OCI-LY3 (cell line): ENCODE measurements at regions not wholly inside any gene's neighbourhood (a gene's known extent, or its start where the extent isn't known, plus 50 kb on each side); places are given as distances from the start of the nearest gene placed in this dataset.

Experiments
- H2AFZ ChIP-seq: fragments of 200-600, 300-600 bp; shearing (Covaris generic); 2 replicates; pipeline ENCODE4 v1.6.0; 2014; ENCODE audit warnings: antibody characterized with exemption, low read depth, low read length
- H3K27ac ChIP-seq: fragments of 200-600, 300-600 bp; sonication (generic); 2 replicates; pipeline ENCODE4 v1.5.1; 2014; ENCODE audit warnings: mild to moderate bottlenecking, low read length, moderate library complexity, mixed read lengths
- H3K27me3 ChIP-seq: fragments of 200-600, 300-600 bp; sonication (generic); 2 replicates; pipeline ENCODE4 v1.6.1; 2014; ENCODE audit warnings: low read depth, low read length, mixed read lengths
- H3K36me3 ChIP-seq: fragments of 200-600, 300-600 bp; sonication (generic); replicated peaks from 2 replicates; pipeline ENCODE3; 2014; ENCODE audit warnings: low read depth, low read length, mixed read lengths
- H3K4me1 ChIP-seq: fragments of 300-600, 200-600 bp; sonication (generic); 2 replicates; pipeline ENCODE4 v1.6.1; 2014; ENCODE audit warnings: low read length, mixed read lengths
- H3K4me2 ChIP-seq: fragments of 200-600, 300-600 bp; sonication (generic); 2 replicates; pipeline ENCODE4 v1.6.1; 2014; ENCODE audit warnings: low read length, mixed read lengths
- H3K4me3 ChIP-seq: fragments of 300-600, 200-600 bp; sonication (generic); 2 replicates; pipeline ENCODE4 v1.5.1; 2014; ENCODE audit warnings: antibody characterized with exemption, mild to moderate bottlenecking, low read length, moderate library complexity
- H3K79me2 ChIP-seq: fragments of 300-600, 200-600 bp; shearing (Covaris generic); 2 replicates; pipeline ENCODE4 v1.6.1; 2014; ENCODE audit warnings: mild to moderate bottlenecking, low read length, mixed read lengths
- H3K9ac ChIP-seq: fragments of 300-600, 200-600 bp; shearing (Covaris generic); 2 replicates; pipeline ENCODE4 v1.6.0; 2014; ENCODE audit warnings: mild to moderate bottlenecking, low read length, moderate library complexity
- H3K9me3 ChIP-seq: fragments of 200-600, 300-600 bp; shearing (Covaris generic); 2 replicates; pipeline ENCODE4 v1.6.1; 2014; ENCODE audit warnings: low read length, mixed read lengths; ENCODE audit not compliant: insufficient read depth
- H4K20me1 ChIP-seq: fragments of 200-600, 300-600 bp; sonication (generic); 2 replicates; pipeline ENCODE4 v1.6.1; 2016; ENCODE audit warnings: low read length, mixed read lengths; ENCODE audit not compliant: insufficient read depth
- EZH2phosphoT487 ChIP-seq: fragments of 200-600 bp; shearing (Covaris generic); IDR thresholded peaks from 2 replicates; pipeline ENCODE4 v1.6.1; 2018; ENCODE audit warnings: antibody characterized with exemption, mixed run types, low read depth
- TF ChIP-seq, protein P1 (sequence below): fragments of 200-600, 300-600 bp; sonication (generic); IDR thresholded peaks from 2 replicates; pipeline ENCODE4 v1.5.1; 2014; ENCODE audit warnings: antibody characterized with exemption, low read length, low read depth

DNA sequence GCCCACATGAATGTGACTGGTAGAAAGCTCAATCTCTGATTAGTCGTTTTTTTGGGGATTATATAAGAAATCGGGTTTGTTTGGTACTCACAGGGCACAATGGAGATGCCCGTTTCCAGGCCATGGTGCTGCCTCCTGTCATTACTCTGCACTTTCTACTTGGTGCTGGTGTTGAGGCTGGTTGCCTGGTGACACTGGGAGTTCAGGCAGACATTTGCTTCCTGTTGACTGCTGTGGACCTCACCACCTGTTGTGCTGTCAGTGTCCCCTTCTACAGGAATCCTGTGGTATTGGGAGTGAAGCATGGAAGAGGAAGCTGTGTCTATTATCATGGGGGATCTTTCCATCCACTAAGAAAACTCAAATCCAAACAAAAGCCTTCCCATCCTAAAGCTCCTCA, 227.2 kb upstream of the TBL1XR1 start:
- H2AFZ ChIP-seq: no peak overlapping the region
- no peak overlapping the region for H3K27ac ChIP-seq

DNA sequence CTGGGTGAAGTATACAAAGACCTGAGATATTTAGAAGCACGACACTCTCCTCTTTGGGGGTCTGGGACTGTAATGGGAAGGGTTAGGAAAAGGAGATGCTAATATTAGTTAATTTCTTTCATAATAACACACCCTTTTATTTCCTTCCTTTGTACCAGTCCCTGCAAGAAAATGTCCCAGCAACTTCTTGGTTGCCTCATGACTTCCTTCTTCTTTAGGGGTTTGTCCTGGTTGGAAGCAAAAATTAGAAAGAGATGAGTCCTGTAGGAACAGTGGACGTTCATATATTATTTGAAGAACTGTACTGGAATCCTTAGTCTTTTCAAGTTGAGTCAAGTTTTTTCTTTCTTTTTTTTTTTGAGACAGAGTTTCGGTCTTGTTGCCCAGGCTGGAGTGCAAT, 227.8 kb upstream of the TBL1XR1 start:
- H2AFZ ChIP-seq: no peak overlapping the region
- H3K4me2 ChIP-seq: no peak overlapping the region
- H3K9ac ChIP-seq: no peak overlapping the region
- no peaks in the 10 kb centered on the region for H4K20me1 ChIP-seq
- no peak overlapping the region for H3K4me3 ChIP-seq
- peaks cover 73% of the 10 kb centered on the region for H3K4me1 ChIP-seq
- H3K27me3 ChIP-seq: no peaks in the 10 kb centered on the region
- H3K9me3 ChIP-seq: peaks cover 13% of the 10 kb centered on the region; the same call in 1 of the 2 replicates
- no peaks in the 10 kb centered on the region for H3K79me2 ChIP-seq
- peaks cover 14% of the 10 kb centered on the region for H3K36me3 ChIP-seq
- no peak overlapping the region for H3K27ac ChIP-seq
- no peak for TF ChIP-seq EZH2phosphoT487
- TF ChIP-seq, protein P1, sequence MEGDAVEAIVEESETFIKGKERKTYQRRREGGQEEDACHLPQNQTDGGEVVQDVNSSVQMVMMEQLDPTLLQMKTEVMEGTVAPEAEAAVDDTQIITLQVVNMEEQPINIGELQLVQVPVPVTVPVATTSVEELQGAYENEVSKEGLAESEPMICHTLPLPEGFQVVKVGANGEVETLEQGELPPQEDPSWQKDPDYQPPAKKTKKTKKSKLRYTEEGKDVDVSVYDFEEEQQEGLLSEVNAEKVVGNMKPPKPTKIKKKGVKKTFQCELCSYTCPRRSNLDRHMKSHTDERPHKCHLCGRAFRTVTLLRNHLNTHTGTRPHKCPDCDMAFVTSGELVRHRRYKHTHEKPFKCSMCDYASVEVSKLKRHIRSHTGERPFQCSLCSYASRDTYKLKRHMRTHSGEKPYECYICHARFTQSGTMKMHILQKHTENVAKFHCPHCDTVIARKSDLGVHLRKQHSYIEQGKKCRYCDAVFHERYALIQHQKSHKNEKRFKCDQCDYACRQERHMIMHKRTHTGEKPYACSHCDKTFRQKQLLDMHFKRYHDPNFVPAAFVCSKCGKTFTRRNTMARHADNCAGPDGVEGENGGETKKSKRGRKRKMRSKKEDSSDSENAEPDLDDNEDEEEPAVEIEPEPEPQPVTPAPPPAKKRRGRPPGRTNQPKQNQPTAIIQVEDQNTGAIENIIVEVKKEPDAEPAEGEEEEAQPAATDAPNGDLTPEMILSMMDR: no peak

More for the DNA sequence above, 227.2 kb upstream of the TBL1XR1 start:
- Histone ChIP-seq H4K20me1 (no peaks in the 10 kb centered on the region), H3K4me2 (no peak overlapping the region), H3K27me3 (no peaks in the 10 kb centered on the region), H3K36me3 (peaks cover 14% of the 10 kb centered on the region), H3K9ac (no peak overlapping the region), H3K79me2 (no peaks in the 10 kb centered on the region), H3K9me3 (peaks cover 13% of the 10 kb centered on the region; the same call in 1 of the 2 replicates), H3K4me3 (no peak overlapping the region), H3K4me1 (peaks cover 74% of the 10 kb centered on the region)
- TF ChIP-seq, protein P1: no peak
- no peak for TF ChIP-seq EZH2phosphoT487

DNA sequence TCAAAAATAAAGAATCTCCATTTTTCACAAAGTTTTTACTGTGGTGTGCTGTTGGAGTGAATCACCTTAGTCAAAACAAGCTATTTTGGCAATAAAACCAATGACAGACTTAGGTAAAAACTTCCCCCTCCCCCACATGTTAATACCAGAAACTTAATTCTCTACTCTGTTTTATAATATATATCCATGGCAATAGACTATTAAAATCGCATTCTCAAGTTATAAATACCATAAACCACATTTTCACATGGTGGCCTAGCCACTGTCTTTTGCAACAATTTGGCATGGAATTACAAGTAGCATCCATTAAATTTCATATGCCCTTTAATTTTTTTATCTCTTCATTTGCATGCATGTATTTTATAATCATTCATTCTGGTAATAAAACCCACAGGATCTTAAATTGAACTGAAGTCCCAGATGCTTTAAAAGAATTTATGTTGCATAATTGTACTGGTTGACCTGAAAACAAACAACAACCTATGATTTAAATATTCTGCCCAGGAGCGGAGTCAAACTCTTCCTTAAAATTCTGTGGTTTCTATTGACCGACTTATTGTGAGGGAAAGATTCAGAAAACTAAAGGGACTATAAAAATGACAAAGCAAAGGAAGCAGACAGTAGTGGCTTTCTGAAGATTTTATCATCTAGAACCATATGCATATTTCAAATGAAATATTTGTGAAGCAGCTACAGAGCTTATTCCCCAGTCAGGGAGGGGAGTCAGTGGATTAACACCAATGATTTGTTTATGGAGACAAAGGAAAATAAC, 229.0 kb upstream of the TBL1XR1 start:
- Histone ChIP-seq H3K27me3 (peaks cover 7% of the 10 kb centered on the region; the same call in 1 of the 2 replicates), H4K20me1 (no peaks in the 10 kb centered on the region), H3K4me2 (peak overlapping the region; percentile 63), H3K4me3 (peak overlapping the region; percentile 14), H3K27ac (peak overlapping the region; percentile 88), H3K9ac (peak overlapping the region; percentile 18; the same call in 1 of the 2 replicates), H3K9me3 (peaks cover 13% of the 10 kb centered on the region; the same call in 1 of the 2 replicates), H2AFZ (no peak overlapping the region), H3K79me2 (no peaks in the 10 kb centered on the region), H3K4me1 (peaks cover 66% of the 10 kb centered on the region), H3K36me3 (peaks cover 14% of the 10 kb centered on the region)
- TF ChIP-seq, protein P1: no peak
- TF ChIP-seq EZH2phosphoT487: no peak

DNA sequence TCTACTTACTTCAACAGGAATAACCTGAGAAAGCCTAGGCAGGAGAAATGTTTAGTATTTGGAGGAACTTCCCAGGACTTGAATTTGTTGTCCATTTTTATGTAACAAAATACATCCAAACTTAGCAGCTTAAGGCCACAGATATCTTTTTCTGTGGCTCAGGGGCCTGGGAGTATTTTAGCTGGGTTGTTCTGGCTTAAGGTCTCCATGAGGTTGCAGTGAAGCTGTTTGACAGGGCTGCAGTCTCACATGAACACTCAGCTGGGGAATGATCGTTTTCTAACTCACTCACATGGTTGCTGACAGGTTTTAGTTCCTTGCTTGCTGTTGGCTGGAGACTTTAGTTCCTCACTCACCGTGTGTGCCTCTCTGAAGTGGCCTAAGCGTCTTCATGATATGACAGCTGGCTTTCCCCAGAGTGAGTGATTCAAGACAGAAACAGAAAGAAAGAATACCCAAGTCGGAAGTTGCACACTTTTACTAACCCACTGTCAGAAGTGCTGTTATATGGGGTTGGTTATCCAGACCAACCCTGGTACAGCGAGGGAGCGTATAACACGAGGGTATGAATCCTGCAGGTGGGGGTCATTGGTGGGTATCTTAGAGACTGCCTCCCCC, 229.7 kb upstream of the TBL1XR1 start:
- Histone ChIP-seq H3K79me2 (no peaks in the 10 kb centered on the region), H3K36me3 (peaks cover 14% of the 10 kb centered on the region), H3K4me3 (peak overlapping the region; percentile 40), H3K4me1 (peaks cover 61% of the 10 kb centered on the region), H3K9me3 (peaks cover 13% of the 10 kb centered on the region; the same call in 1 of the 2 replicates), H3K4me2 (peak overlapping the region; percentile 63), H2AFZ (peak overlapping the region; percentile 46), H3K27me3 (peaks cover 7% of the 10 kb centered on the region; the same call in 1 of the 2 replicates), H3K9ac (peak overlapping the region; percentile 50), H4K20me1 (no peaks in the 10 kb centered on the region), H3K27ac (peak overlapping the region; percentile 88)
- TF ChIP-seq, protein P1: no peak
- no peak for TF ChIP-seq EZH2phosphoT487
